ENCODE measurements at regions not wholly inside any gene's neighbourhood (a gene's known extent, or its start where the extent isn't known, plus 50 kb on each side); places are given as distances from the start of the nearest gene placed in this dataset.
"Not testable (repeated sequence)": the region's sequence is repeated elsewhere in the genome, so short reads cannot be mapped to it uniquely, and the experiment has no call there.

GRCh38 chr16:85446951-85447692 is 166.0 kb upstream of the GSE1 start:
- WGBS = 69% methylated on average over 19 of the region's 19 CpGs
- no peaks in the 10 kb centered on the region for H3K9me3 ChIP-seq (ENCODE audit: control insufficient read depth, low read length)
- peak; percentile 11 to 24 for ATAC-seq
- no peaks in the 10 kb centered on the region for H3K27me3 ChIP-seq (ENCODE audit: control insufficient read depth, insufficient read depth)
- no peak overlapping the region for H3K4me3 ChIP-seq (ENCODE audit: low read length)
- H3K4me1 ChIP-seq (ENCODE audit: control insufficient read depth, insufficient read depth, low read length) = no peaks in the 10 kb centered on the region
- H3K27ac ChIP-seq (ENCODE audit: low read length) = no peak overlapping the region
- no peak for DNase-seq
- intact Hi-C loops (cut with DNase I) = no loop called here

GRCh38 chr16:85447693-85448313 is 165.3 kb upstream of the GSE1 start:
- H3K27ac ChIP-seq (ENCODE audit: low read length) = no peak overlapping the region
- H3K27me3 ChIP-seq (ENCODE audit: control insufficient read depth, insufficient read depth) = no peaks in the 10 kb centered on the region
- no peaks in the 10 kb centered on the region for H3K4me1 ChIP-seq (ENCODE audit: control insufficient read depth, insufficient read depth, low read length)
- intact Hi-C loops (cut with DNase I) = no loop called here
- no peaks in the 10 kb centered on the region for H3K9me3 ChIP-seq (ENCODE audit: control insufficient read depth, low read length)
- DNase-seq (no peak), ATAC-seq (no peak)
- H3K4me3 ChIP-seq (ENCODE audit: low read length) = no peak overlapping the region
- 84% methylated on average over 11 of the region's 11 CpGs for WGBS

- DNase-seq (no peak), ATAC-seq (no peak)
- intact Hi-C loops (cut with DNase I) = no loop called here
- H3K4me1 ChIP-seq (ENCODE audit: control insufficient read depth, insufficient read depth, low read length) = no peaks in the 10 kb centered on the region
- no peak overlapping the region for H3K27ac ChIP-seq (ENCODE audit: low read length)
- no peak overlapping the region for H3K4me3 ChIP-seq (ENCODE audit: low read length)
- H3K27me3 ChIP-seq (ENCODE audit: control insufficient read depth, insufficient read depth) = no peaks in the 10 kb centered on the region
- no peaks in the 10 kb centered on the region for H3K9me3 ChIP-seq (ENCODE audit: control insufficient read depth, low read length)
- WGBS = 55% methylated on average over 30 of the region's 30 CpGs
Observed at GRCh38 chr16:85448557-85449190, 164.4 kb upstream of the GSE1 start.

- Histone ChIP-seq H3K9me3 (ENCODE audit: control insufficient read depth, low read length) (no peaks in the 10 kb centered on the region), H3K27ac (ENCODE audit: low read length) (no peak overlapping the region), H3K4me3 (ENCODE audit: low read length) (no peak overlapping the region), H3K27me3 (ENCODE audit: control insufficient read depth, insufficient read depth) (no peaks in the 10 kb centered on the region), H3K4me1 (ENCODE audit: control insufficient read depth, insufficient read depth, low read length) (no peaks in the 10 kb centered on the region)
- intact Hi-C loops (cut with DNase I) = no loop called here
- DNase-seq (no peak), ATAC-seq (no peak)
- 87% methylated on average over 20 of the region's 20 CpGs for WGBS
Observed at GRCh38 chr16:85449191-85449884, 163.8 kb upstream of the GSE1 start.

GRCh38 chr16:85449885-85450245 is 163.3 kb upstream of the GSE1 start:
- DNase-seq (no peak), ATAC-seq (no peak)
- no peaks in the 10 kb centered on the region for H3K27me3 ChIP-seq (ENCODE audit: control insufficient read depth, insufficient read depth)
- H3K27ac ChIP-seq (ENCODE audit: low read length) = no peak overlapping the region
- no peak overlapping the region for H3K4me3 ChIP-seq (ENCODE audit: low read length)
- no peaks in the 10 kb centered on the region for H3K9me3 ChIP-seq (ENCODE audit: control insufficient read depth, low read length)
- intact Hi-C loops (cut with DNase I) = no loop called here
- 55% methylated on average over 7 of the region's 7 CpGs for WGBS
- no peaks in the 10 kb centered on the region for H3K4me1 ChIP-seq (ENCODE audit: control insufficient read depth, insufficient read depth, low read length)

- DNase-seq; H3K4me3 ChIP-seq (ENCODE audit: low read length); H3K4me1 ChIP-seq (ENCODE audit: control insufficient read depth, insufficient read depth, low read length); H3K27me3 ChIP-seq (ENCODE audit: control insufficient read depth, insufficient read depth); H3K27ac ChIP-seq (ENCODE audit: low read length); H3K9me3 ChIP-seq (ENCODE audit: control insufficient read depth, low read length); intact Hi-C loops (cut with DNase I); ATAC-seq: not testable (repeated sequence)
- 82% methylated on average over 9 of the region's 11 CpGs for WGBS
Observed at GRCh38 chr16:85451142-85451541, 162.0 kb upstream of the GSE1 start.

GRCh38 chr16:85451641-85452363 is 161.3 kb upstream of the GSE1 start:
- intact Hi-C loops (cut with DNase I) = no loop called here
- Histone ChIP-seq H3K27me3 (ENCODE audit: control insufficient read depth, insufficient read depth) (no peaks in the 10 kb centered on the region), H3K4me3 (ENCODE audit: low read length) (no peak overlapping the region), H3K4me1 (ENCODE audit: control insufficient read depth, insufficient read depth, low read length) (no peaks in the 10 kb centered on the region), H3K27ac (ENCODE audit: low read length) (no peak overlapping the region), H3K9me3 (ENCODE audit: control insufficient read depth, low read length) (no peaks in the 10 kb centered on the region)
- WGBS = 89% methylated on average over 29 of the region's 32 CpGs
- ATAC-seq (no peak), DNase-seq (no peak)

GRCh38 chr16:85452364-85453193 is 160.5 kb upstream of the GSE1 start:
- Histone ChIP-seq H3K4me3 (ENCODE audit: low read length) (no peak overlapping the region), H3K9me3 (ENCODE audit: control insufficient read depth, low read length) (no peaks in the 10 kb centered on the region), H3K27me3 (ENCODE audit: control insufficient read depth, insufficient read depth) (no peaks in the 10 kb centered on the region), H3K4me1 (ENCODE audit: control insufficient read depth, insufficient read depth, low read length) (no peaks in the 10 kb centered on the region), H3K27ac (ENCODE audit: low read length) (no peak overlapping the region)
- intact Hi-C loops (cut with DNase I) = no loop called here
- peak in 1 of 2 donors; percentile 5 for ATAC-seq
- 77% methylated on average over 20 of the region's 20 CpGs for WGBS
- DNase-seq = no peak

- DNase-seq (no peak), ATAC-seq (peak in 1 of 2 donors; percentile 2)
- no peak overlapping the region for H3K4me3 ChIP-seq (ENCODE audit: low read length)
- H3K4me1 ChIP-seq (ENCODE audit: control insufficient read depth, insufficient read depth, low read length) = no peaks in the 10 kb centered on the region
- WGBS = 91% methylated on average over 14 of the region's 14 CpGs
- no peak overlapping the region for H3K27ac ChIP-seq (ENCODE audit: low read length)
- no peaks in the 10 kb centered on the region for H3K27me3 ChIP-seq (ENCODE audit: control insufficient read depth, insufficient read depth)
- H3K9me3 ChIP-seq (ENCODE audit: control insufficient read depth, low read length) = no peaks in the 10 kb centered on the region
- intact Hi-C loops (cut with DNase I) = no loop called here
Observed at GRCh38 chr16:85453194-85453678, 159.9 kb upstream of the GSE1 start.

- Histone ChIP-seq H3K4me1 (ENCODE audit: control insufficient read depth, insufficient read depth, low read length) (no peaks in the 10 kb centered on the region), H3K27ac (ENCODE audit: low read length) (no peak overlapping the region), H3K9me3 (ENCODE audit: control insufficient read depth, low read length) (no peaks in the 10 kb centered on the region), H3K4me3 (ENCODE audit: low read length) (no peak overlapping the region), H3K27me3 (ENCODE audit: control insufficient read depth, insufficient read depth) (no peaks in the 10 kb centered on the region)
- intact Hi-C loops (cut with DNase I) = no loop called here
- no peak for ATAC-seq
- no peak for DNase-seq
- 94% methylated on average over 10 of the region's 10 CpGs for WGBS
Observed at GRCh38 chr16:85453703-85454102, 159.4 kb upstream of the GSE1 start.
